ENCODE measurements at regions not wholly inside any gene's neighbourhood (a gene's known extent, or its start where the extent isn't known, plus 50 kb on each side); places are given as distances from the start of the nearest gene placed in this dataset.

DNA sequence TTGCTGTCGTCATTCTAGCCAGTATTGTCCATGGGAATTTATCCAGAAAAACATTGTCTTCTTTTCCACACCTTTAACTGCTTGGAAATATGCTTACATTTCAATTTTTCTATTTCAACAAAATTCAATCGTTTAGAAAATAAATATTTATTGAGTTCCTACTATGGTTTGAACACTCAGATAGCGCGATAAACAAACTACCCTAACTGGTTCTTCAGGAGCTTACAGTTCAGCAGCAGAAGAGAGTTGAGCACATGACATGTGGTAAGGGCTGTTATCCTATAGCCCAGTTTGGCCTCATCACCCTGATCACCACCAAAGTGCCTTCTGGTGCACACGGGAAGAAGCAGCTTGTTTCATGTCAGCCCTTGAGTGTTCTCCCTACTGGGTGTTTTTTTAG lies 375.2 kb upstream of the SMIM21 start:
- no peaks in the 10 kb centered on the region for H3K36me3 ChIP-seq (ENCODE audit: insufficient read depth in 1 of 2, low read depth in 1 of 2)
- no peak for ATAC-seq
- no peak overlapping the region for H3K4me3 ChIP-seq
- H3K27ac ChIP-seq, result no peak overlapping the region
- TF ChIP-seq, protein P1, sequence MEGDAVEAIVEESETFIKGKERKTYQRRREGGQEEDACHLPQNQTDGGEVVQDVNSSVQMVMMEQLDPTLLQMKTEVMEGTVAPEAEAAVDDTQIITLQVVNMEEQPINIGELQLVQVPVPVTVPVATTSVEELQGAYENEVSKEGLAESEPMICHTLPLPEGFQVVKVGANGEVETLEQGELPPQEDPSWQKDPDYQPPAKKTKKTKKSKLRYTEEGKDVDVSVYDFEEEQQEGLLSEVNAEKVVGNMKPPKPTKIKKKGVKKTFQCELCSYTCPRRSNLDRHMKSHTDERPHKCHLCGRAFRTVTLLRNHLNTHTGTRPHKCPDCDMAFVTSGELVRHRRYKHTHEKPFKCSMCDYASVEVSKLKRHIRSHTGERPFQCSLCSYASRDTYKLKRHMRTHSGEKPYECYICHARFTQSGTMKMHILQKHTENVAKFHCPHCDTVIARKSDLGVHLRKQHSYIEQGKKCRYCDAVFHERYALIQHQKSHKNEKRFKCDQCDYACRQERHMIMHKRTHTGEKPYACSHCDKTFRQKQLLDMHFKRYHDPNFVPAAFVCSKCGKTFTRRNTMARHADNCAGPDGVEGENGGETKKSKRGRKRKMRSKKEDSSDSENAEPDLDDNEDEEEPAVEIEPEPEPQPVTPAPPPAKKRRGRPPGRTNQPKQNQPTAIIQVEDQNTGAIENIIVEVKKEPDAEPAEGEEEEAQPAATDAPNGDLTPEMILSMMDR (IDR thresholded peaks at IDR 0.05), result no peak
- no peaks in the 10 kb centered on the region for H3K9me3 ChIP-seq
- no peak for DNase-seq
- WGBS, 3 donors, result 90 to 92% (median 91%) methylated on average over 5 of the region's 5 CpGs
- no peaks in the 10 kb centered on the region for H3K4me1 ChIP-seq
- intact Hi-C loops (cut with DNase I), result no loop called here
- H3K27me3 ChIP-seq (ENCODE audit: insufficient read depth in 3 of 3, low read length in 2 of 3), result no peaks in the 10 kb centered on the region

DNA sequence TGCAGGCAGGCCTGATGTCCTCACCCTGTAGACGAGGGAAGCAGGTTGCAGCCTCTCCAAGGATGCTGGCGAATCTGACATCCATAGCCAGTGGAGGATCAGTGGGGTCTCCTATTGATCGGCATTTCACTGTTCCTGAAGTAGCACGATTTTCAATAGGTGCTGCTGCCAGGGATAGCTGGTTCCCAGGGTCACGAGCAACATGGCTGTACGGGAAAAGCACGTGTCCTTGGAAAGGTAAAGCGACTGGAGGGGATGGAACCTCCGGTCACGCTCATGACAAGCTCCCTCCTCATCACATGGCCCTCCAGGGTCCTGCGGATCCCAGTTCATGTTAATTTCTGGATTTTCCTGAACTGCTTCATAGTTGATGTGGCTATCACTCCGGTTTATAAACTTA lies 373.7 kb upstream of the SMIM21 start:
- Histone ChIP-seq H3K36me3 (ENCODE audit: insufficient read depth in 1 of 2, low read depth in 1 of 2) (no peaks in the 10 kb centered on the region), H3K4me3 (no peak overlapping the region), H3K27me3 (ENCODE audit: insufficient read depth in 3 of 3, low read length in 2 of 3) (no peaks in the 10 kb centered on the region), H3K27ac (no peak overlapping the region), H3K4me1 (no peaks in the 10 kb centered on the region), H3K9me3 (no peaks in the 10 kb centered on the region)
- intact Hi-C loops (cut with DNase I), result no loop called here
- TF ChIP-seq, protein P1 (IDR thresholded peaks at IDR 0.05), result no peak
- 93 to 97% (median 94%) methylated on average over 12 of the region's 12 CpGs for WGBS, 3 donors
- ATAC-seq, result no peak
- DNase-seq, result no peak

DNA sequence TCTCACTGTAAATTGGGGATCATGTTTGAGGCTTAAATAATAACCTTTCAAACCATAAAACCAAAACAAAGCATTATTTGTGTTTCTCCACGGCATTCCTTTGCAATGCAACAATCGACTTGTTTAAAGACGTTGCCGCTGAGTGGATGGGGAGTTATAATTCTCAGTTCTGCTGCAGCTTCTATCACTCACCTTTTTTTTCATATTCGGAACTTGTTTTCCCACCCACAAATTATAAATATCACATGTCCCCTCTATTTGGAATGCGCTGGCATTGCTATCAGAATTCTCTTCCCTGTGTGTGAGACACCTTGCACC lies 372.8 kb upstream of the SMIM21 start:
- ATAC-seq (no peak), DNase-seq (no peak)
- H3K27ac ChIP-seq, result no peak overlapping the region
- TF ChIP-seq, protein P1 (IDR thresholded peaks at IDR 0.05), result no peak
- H3K27me3 ChIP-seq (ENCODE audit: insufficient read depth in 3 of 3, low read length in 2 of 3), result no peaks in the 10 kb centered on the region
- intact Hi-C loops (cut with DNase I), result no loop called here
- H3K4me1 ChIP-seq, result no peaks in the 10 kb centered on the region
- H3K36me3 ChIP-seq (ENCODE audit: insufficient read depth in 1 of 2, low read depth in 1 of 2), result no peaks in the 10 kb centered on the region
- no peaks in the 10 kb centered on the region for H3K9me3 ChIP-seq
- 86 to 90% (median 86%) methylated on average over 6 of the region's 6 CpGs for WGBS, 3 donors
- H3K4me3 ChIP-seq, result no peak overlapping the region

DNA sequence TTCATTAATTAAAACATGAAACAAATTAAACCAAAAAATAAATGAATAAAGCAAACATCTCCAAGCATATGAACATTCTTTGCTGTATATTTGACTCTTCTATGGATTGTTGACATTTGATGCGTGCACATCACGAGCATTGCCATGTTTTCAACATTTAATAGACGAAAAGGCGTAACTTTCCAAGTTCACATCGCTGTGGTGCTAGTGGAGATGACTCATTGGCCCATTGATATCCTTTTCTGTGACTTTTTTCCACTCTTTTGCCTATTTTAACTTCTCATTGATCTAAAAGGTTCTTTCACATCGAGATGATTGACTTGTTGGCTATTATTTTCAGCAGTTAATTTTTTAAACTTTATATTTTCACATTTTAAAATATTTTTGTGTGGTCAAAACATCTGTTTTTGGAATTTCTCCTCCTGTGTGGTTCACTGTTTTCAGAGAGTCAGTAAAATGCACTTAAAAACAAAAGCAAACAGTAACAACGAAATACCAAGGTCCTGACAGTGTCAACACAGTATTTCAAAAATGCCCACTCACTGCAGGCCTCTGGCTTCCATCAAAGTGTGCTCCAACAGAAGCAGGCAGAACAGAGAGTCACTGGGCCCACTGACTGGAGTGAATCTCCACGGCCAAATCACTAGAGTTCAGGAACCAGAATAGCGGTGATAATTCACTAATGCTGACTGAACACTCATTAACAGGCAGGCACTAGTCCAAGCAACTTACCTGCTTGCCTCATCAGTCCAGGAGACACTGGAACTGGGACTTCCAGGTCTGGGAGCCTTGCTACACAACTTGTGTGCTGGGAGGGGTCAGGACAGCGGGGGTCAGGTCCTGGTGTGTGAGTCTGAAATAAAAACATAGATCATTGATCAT lies 372.2 kb upstream of the SMIM21 start:
- no peak for DNase-seq
- no peak for ATAC-seq
- intact Hi-C loops (cut with DNase I), result no loop called here
- no peaks in the 10 kb centered on the region for H3K4me1 ChIP-seq
- no peaks in the 10 kb centered on the region for H3K27me3 ChIP-seq (ENCODE audit: insufficient read depth in 3 of 3, low read length in 2 of 3)
- H3K36me3 ChIP-seq (ENCODE audit: insufficient read depth in 1 of 2, low read depth in 1 of 2), result no peaks in the 10 kb centered on the region
- no peak overlapping the region for H3K27ac ChIP-seq
- WGBS, 3 donors, result 86 to 87% (median 86%) methylated on average over 10 of the region's 10 CpGs
- TF ChIP-seq, protein P1 (IDR thresholded peaks at IDR 0.05), result no peak
- H3K9me3 ChIP-seq, result no peaks in the 10 kb centered on the region
- no peak overlapping the region for H3K4me3 ChIP-seq

DNA sequence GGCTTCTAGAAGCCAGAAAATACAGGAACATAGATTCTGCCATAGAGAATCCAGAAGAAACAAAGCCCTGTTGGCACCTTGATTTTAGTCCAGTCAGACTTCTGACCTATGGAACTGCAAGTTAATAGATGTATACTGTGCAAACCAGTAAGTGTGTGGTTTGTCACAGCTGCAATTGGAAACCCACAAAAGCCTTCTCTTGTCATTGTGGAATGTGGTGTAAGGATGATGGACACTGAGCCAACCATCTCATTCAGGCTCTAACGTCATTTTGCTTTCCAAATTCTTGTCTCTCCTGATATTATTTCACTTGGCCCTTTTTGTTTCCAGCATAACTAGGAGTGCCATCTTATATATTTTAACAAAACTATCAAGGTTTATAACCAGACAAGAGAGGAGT lies 369.5 kb upstream of the SMIM21 start:
- Histone ChIP-seq H3K36me3 (ENCODE audit: insufficient read depth in 1 of 2, low read depth in 1 of 2) (no peaks in the 10 kb centered on the region), H3K4me1 (no peaks in the 10 kb centered on the region), H3K27ac (no peak overlapping the region), H3K27me3 (ENCODE audit: insufficient read depth in 3 of 3, low read length in 2 of 3) (no peaks in the 10 kb centered on the region), H3K9me3 (peaks cover 10% of the 10 kb centered on the region), H3K4me3 (no peak overlapping the region)
- TF ChIP-seq, protein P1 (IDR thresholded peaks at IDR 0.05), result no peak
- DNase-seq (no peak), ATAC-seq (no peak)
- WGBS, 3 donors, result 35 to 48% (median 39%) methylated on average over 1 of the region's 1 CpG
- intact Hi-C loops (cut with DNase I), result no loop called here

Data from psoas muscle (tissue), 7 donors.